GM18502 (cell line): ENCODE measurements at regions not wholly inside any gene's neighbourhood (a gene's known extent, or its start where the extent isn't known, plus 50 kb on each side); places are given as distances from the start of the nearest gene placed in this dataset.

ENCODE experiments used
- ATAC-seq: cut with Tn5 transposase; IDR thresholded peaks from one replicate; pipeline ENCODE4 v1.9.1; 2021; ENCODE audit warnings: mild to moderate bottlenecking; ENCODE audit not compliant: unreplicated experiment, poor library complexity

DNA sequence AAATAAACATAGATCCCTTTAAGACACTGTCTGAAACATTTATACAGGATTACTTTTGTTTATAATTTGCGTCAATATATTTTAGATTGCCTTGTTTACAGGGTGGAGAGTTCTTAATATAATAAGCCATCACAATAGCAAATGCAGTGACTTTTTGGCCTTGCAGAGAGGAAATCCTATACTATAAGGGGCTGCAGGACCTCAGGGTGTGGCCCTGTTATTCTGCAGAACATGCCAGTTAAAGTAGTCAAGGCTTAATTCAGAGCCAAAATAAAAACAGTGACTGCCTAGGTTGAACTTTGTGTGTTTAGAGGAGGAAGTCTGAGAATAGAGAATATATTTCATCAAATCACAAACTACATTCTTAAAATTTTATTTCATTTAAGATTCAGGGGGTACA is 381.6 kb downstream of the DUSP6 start:
- ATAC-seq, result no peak

GRCh38 chr12:88969127-88969526 is 383.2 kb downstream of the DUSP6 start:
- no peak for ATAC-seq

- no peak for ATAC-seq
Measured at GRCh38 chr12:88960213-88960878, 380.1 kb upstream of the KITLG start.

GRCh38 chr12:88958946-88959345 is 378.7 kb upstream of the KITLG start:
- ATAC-seq, result no peak

DNA sequence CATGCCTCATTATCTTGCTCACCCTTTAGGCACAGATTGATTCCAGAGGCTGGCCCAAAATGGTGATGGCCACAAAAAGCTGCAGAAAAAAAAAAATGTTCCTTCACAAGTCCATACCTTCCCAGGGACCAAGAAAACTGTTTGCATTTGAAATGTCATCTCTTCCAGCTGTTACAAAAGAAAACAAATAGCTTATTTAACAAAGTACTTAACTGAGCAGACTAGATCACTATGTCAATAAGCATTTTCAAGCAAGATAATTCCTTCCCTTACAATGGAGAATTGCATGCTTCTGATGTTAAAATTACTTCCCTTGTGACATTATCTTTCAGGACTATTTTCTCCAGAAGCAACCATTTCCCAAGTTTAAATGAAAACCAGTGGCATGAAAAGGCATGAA is 377.9 kb upstream of the KITLG start:
- no peak for ATAC-seq

- no peak for ATAC-seq
Measured at GRCh38 chr12:88957358-88957757, 377.1 kb upstream of the KITLG start.

DNA sequence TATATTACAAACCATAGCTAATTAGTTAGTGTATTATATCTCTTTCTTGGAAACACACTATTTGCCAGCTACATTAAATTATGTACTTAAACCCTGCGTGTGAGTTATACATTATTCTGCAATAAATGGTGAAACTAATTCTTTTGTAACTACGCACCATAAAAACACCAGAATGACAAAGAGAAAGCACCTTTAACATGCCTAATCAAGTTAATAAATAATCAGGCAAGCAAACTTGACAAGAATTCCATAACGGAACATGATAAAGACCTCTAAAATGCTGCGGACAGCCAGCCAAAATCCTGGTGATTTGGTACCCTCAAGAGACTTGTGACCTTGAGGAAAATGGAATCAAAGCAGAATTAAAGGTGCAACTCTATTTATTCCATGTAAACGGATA is 375.3 kb upstream of the KITLG start:
- ATAC-seq, result no peak

- ATAC-seq, result no peak
Measured at GRCh38 chr12:88953029-88953586, 372.8 kb upstream of the KITLG start.

DNA sequence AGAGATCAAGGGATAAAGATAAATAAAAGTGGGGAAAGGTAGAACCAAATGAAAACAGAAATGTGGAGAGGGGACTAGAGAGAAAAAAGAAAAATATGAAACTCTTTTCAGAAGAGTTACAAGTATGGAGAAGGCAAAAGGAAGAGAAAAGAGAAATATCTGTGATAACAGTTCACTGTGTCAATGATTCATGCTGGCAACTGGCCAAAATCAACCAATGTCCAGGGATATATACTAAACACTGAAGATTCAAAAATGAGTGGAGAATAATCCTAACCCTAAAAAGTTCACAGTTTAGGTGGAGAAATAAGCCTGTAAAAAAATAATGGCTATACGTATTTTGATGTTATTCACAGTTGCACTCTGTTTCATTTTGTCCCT is 372.3 kb upstream of the KITLG start:
- ATAC-seq, result no peak

DNA sequence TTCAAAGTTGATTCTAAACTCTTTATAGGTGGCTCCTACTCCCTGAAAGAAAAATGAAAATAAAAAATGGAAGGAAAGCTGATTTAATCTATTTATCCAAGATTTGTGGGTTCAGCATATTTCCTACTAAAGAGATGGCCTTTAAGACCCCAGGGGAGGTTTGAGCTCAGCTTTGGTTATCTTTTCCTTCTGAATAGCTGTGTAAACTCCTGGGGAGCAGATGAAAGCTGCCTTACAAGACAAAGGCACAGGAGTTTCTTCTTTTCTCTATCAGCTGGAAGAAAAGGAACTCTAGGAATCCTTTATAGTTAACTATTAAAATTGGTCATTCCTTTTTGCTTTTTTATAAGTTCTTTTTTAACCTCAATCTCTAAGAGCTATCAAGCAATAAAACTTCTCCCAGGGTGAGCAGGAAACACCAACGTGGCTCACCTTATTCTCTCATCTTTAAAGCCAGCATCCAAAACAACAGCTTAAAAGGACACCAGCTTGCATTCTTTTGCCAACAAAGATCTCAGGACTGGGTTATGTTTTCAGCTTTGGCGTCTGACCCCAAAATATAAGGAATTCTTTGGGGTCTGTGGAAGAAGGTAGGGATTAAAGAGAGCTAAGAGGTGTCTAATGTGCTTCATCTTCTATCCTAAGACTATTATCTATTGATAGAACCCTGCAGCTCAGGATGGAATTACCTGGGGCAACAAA is 371.7 kb upstream of the KITLG start:
- ATAC-seq, result no peak

DNA sequence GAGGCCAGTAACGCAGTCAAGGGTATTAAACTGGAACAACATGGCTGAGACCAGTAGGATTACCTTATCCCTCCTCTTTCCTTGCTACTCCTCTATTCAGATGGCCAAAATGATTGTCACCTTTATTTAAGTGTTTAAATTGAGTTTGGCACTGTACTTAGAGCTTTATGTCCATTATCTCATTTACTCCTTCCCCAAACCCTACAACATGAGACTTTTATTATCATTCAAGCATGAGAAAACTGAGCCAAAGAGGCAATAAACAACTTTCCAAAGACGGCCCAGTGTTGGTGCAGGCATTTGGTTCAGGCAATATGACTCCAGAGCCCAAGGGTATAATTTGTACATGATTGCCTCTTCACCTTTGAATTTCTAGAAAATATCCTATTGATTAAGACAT is 370.9 kb upstream of the KITLG start:
- no peak for ATAC-seq

DNA sequence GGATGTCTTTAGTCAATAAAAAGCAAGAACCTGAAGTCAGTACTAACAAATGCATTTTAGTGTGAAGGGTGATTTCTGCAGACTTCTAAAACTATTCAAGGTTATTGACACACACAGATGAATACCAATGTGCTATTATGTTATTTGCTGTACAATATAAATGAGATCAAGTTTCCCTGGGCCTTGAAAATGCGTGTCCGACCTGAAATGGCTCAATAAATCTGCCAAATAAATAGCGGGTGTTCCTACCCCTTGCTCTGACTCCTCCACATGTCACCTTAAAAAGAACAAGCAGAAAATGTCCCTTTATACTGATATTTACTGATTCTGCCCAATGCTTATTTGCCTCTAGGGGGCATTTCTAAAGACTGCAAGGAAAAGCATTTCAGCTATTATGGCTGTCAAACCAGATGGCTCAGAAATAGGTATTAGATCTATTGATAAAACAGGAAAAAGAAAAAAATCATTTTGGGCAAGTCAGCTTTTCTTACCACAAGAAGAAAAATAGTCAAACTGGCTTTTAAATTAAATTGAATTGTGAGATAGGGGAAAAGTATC is 367.3 kb upstream of the KITLG start:
- ATAC-seq, result no peak

- peak; percentile 81 for ATAC-seq
Measured at GRCh38 chr12:88946372-88946997, 366.2 kb upstream of the KITLG start.

- ATAC-seq, result no peak
Measured at GRCh38 chr12:88945051-88945732, 364.9 kb upstream of the KITLG start.

DNA sequence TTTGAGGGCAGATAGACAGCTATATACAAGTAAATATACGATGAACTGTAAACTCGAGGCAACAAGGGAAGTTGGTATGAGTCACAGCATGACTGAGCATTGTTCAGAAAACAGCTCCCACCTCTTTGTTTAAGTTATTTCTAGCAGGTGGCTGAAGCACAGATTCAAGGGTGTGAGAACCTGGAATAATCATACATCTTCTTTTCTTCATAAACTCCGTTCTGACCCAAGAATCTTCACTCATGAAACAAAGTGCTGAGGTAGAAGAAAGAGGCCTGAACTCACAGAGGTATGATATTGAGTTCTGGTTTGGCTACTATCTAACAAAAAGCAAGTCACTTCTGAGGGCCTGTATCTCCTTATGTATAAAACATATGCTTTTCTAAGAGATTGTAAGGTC is 364.1 kb upstream of the KITLG start:
- ATAC-seq, result no peak

DNA sequence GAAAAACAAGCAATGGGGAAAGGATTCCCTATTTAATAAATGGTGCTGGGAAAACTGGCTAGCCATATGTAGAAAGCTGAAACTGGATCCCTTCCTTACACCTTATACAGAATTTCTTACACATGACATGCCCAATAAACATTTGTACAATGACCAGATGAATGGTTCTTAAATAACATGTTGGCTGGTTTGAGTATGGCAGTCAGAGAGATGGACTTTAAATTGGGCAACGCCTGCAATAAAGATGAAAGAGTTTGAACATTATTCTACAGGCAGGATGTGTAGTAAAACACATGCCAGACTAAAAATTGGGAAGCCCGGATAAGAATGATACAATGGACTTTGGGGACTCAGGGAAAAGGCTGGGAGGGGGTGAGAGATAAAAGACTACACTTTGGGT is 360.6 kb upstream of the KITLG start:
- ATAC-seq, result no peak

DNA sequence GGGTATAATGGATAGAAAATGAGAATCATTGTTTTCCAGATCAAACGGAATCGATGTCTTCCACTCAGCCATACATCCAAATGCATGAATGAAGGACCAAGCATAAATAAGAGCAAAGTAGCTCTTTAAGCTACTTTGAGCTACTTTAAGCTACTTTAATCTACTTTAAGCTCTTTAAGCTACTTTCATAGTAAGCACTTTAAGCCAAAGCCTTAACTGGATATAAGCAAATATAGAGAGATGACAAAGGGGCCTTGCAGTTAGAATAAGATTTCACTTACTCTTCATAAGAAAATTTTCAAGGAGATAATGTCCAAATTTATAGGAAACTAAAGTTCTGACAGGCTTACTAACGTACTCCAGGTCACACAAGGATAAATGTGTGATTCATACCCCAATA is 355.6 kb upstream of the KITLG start:
- no peak for ATAC-seq

DNA sequence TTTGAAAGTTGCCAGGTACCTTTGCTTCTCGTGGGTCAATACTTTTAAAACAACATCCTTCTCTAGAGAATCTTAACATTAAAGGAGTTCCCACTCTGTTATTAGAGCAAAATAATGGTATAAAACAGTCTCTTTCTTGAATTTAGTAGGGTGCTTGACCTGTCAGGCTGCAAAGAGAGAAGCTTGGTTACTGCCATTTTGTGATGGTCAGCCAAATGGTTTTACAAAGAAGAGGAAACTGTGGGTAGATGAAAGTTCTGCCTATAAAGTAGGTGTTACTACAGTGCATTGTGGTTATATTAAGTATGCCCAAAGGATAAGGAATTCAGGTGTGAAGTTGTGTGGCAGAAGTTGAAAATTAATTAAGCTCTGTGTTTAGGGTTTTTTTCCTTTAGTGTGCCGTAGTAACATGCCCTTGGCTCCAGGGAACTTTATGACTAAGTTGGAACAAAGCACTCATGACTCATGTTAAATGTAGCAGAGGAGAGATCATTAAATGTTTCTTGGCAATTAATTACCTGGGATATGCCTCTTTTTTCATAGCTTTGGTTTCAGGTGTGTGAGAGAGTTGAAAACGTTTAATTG is 354.0 kb upstream of the KITLG start:
- no peak for ATAC-seq

DNA sequence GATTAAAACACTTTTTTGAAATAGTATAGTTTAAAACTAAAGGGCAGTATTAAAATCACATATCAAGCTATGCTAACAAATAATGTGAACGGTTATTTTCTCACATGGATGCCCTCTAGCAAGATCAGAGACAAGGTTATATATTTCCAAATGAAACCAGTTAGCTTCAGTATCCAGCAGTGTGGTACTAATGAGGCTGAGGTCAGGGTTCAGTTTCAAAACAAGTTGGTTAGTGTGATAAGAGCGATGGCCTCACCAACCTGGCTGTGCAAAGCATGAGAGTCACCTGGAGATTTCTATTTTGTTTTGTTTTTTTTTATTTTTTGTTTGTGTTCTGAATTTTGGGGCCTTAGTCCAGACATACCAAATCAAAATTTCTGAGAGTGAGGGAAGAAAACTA is 352.2 kb upstream of the KITLG start:
- no peak for ATAC-seq

GRCh38 chr12:88931598-88931997 is 351.3 kb upstream of the KITLG start:
- ATAC-seq, result no peak
